Activated CD4-positive, alpha-beta T cell treated with anti-CD3 and anti-CD28 coated beads, Interleukin-2, amount 50 U/mL, for 48 hours (primary cell): ENCODE measurements at regions not wholly inside any gene's neighbourhood (a gene's known extent, or its start where the extent isn't known, plus 50 kb on each side); places are given as distances from the start of the nearest gene placed in this dataset.

ENCODE experiments used
- DNase-seq, 2 experiments: peaks; one replicate each; pipeline ENCODE4 v3.0.0-alpha.2; 2020

DNA sequence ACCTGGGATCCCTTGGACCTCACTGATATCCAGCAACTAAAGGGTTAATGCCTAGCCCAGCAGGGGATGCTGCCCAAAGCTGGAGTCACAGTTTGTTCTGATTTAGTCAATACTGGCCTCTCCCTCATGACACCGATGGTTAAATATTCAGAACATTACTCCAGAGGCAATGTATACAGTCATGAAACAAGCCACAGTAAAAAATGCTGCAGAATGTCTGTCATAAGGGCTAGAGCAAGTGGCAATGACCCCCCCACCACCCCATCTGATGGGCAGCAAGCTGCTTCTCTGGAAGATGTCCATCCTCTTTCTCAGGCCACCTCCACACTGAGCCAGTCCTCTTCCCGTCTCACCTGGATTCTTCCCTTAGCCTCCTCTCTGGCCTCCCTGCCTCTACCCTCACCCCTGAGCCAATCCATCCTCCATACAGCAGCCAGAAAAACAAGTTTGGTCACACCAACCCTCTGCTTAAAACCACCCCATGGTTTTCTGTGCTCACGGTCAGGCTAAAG is 99.0 kb upstream of the KCNG1 start:
- DNase-seq: no peak

DNA sequence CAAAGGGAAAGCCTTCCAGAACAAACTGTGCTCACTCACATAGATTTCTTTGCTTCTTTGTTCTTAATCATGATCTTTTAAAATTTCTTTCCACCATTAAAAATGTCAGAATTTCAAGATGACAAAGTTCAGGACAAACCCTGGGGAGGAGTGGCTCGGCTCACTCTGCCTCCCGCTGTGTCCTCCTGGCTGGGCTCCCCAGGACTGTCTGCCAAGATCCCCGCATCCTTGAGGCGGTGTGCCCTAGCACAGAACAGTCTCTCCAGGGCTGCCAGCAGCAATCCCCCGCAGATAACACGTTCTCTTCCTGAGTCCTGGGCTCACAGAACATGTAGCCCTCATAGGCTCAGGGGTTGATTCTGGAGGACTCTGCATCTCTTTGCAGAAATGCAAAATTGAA is 98.4 kb upstream of the KCNG1 start:
- DNase-seq: no peak

DNA sequence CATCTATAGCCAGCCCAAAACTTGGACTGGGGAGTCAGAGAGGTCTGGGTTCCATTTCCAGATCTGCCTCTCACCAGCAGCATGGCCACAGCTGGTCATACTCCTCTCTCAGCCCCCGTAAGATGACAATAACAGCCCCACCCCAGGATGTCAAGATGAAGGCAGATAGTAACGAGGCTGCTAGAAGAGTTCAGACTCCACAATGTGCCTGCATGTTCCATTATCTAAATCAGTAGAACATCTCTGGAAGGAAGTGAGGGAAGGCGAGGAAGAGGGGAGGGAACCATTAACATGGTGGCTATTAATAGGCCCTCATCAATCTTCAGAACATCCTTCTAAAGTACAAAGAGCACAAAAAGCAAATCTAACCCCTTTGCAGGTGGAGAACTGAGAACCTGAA is 98.0 kb upstream of the KCNG1 start:
- DNase-seq: no peak

DNA sequence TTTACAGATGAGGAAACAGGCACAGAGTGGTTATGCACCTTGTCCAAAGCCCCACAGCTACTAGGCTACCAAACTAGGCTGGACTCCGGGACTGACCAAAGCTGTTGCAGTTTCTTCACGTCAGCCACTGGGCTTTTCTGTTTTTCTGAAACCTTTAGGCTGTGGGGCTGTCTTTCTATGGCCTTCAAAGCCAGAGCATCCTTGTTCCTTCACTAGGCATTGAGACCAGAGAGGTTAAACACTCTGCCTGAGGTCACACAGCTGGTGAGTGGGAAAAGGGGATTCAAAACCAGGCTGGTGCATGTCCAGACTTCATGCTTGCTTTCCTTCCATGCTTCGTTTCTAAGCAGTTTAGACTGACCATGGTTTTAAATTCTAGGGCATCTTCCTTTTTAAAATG is 97.5 kb upstream of the KCNG1 start:
- DNase-seq: no peak

DNA sequence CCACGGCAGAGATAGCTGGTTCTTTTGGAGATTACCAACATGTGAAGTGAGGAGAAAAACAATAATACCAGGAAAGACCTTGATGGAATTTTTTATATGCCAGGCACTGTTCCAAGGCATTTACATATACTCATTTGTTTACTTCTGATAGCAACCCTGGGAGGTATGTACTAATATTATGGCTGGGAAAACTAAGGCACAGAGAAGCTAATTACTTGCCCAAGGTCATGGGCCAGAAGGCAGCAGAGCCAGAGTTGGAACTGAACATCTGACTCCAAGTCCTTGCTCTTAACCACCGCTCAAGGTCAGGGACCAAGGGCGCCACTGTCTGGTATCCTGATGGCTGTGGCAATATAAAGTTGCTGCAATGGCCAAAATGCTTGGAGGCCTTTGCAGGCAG is 97.0 kb upstream of the KCNG1 start:
- no peak for DNase-seq

DNA sequence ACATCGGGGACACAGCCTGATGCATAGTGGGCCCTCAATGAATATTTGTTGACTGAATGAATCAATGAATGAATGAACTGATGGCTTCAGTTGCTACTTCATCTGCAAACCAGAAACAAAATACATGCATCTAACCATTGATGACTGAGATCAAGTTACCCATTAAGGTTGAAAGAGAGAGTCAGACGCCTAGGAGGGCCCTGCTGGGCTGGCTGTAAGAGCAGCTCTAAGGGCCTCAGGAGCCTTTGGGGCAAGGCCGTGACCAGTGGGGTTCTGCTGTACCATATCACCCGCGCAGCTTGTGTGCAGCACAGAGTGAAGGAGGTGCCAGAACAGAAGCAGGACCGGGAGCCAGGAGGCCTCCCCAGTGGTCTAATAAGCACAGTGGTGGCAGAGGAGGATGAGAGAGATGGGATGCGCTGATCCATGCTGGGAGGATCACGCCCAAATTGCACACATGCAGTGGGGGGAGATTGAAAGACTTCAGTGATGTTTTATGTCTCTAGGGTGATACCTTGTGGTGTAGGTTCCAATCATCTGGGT is 96.1 kb upstream of the KCNG1 start:
- no peak for DNase-seq

DNA sequence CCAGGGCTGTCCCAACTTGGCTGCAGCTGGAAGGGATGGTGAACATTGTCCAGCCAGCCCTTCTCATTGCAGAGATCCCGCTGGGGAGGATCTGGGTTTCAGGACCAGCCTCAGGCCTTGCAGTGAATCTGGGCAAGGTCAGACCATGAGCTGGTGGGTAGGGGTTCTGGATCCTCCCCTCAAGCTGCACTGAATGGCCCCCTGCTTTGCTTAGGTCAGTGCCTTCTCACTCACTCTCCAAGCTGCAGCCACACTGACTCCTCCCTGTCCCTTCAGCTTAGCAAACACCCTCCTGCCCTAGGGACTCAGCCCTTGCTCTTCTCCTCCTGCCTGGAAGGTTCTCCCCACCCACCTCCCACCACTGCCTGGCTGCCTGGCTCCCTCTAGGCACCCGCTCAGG is 95.3 kb upstream of the KCNG1 start:
- DNase-seq: no peak

DNA sequence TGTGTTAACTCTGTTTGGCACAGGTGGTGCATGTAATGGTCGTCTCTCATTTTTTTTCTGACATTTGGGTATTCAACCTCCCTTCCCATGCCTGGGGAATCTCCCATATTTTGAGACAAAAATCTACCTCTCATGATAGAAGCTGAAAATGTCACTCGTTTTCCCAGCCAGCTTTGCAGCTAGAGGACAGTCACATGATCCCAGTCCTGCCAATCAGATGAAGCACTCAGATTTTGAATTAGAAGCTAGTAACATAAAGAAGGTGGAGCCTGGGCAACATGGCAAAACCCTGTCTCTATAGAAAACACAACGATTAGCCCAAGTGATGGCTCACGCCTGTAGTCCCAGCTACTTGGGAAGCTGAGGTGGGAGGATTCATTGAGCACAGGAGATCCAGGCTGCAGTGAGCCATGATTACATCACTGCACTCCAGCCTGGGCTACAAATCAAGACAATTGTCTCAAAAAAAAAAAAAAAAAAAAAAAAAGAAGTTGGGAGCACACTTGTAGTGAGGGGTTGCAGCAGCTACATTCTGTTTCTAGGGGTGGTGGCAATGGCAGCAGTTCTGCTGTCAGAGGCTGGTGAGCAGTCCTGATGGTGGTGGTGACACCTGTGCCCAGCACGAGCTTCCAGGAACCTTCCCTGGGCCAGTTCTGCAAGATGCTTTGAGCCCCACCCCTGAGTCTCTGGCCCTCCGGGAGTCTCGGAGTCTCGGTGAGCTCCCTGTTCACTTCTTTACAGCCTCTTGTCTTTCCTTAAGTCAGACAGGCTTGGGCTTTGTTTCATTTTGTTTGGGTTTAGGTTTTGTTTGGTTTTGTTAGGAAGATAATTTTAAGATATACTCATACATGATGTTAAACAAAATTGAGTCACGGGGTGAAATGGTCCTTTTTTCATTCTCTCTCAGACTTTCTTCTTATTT is 94.1 kb upstream of the KCNG1 start:
- no peak for DNase-seq

DNA sequence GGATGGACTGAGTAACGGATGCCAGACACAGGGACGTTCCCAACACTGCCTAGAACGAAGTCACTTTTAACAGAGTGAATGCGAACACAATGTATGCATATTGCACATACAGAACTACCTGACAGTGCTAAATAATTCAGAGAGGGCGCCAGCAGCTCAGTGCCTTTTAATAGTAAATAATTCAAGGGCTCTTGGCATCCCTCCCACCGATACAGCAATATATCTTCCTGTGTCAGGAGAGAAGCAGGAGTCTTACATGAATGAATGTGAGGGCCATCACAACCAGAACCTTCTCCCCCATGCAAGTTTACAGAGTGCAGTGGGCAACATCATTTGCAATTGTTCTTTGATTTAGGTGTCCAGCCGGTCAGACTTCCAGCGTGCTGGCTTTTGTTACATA is 88.4 kb upstream of the KCNG1 start:
- no peak for DNase-seq

DNA sequence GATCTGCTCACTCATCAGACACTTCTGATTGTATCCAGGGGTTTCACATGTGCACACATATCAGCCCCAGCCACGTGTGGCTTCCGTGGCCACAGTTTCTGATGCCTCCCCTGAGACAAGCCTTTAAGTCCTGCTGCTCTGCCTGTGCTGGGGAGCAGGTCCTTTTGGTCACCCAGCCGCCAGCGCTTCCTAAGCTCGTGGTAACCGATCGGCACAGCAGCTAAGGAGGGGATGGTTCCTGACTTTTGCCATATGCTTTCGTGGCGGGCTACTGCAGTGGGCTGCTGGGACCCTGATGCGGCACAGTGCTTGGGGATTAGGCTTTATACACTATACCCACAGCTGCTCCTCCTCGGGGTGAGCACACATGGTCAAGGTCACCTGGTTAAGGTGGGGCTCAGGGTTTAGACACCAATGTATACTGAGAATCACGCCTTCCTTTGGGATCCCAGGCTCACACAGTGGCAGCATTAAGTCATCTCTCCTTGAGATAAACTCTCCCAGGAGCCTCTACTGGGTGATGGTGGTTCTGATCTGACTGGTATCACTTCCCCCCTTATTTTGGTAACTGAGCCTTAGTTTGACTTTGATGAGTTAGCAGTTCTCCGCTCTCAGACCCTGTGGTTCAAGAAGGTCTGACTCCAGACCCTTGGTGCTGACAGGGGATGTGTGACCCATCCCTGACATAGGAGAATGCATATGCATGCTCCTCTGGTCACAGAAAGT is 85.9 kb upstream of the KCNG1 start:
- no peak for DNase-seq

DNA sequence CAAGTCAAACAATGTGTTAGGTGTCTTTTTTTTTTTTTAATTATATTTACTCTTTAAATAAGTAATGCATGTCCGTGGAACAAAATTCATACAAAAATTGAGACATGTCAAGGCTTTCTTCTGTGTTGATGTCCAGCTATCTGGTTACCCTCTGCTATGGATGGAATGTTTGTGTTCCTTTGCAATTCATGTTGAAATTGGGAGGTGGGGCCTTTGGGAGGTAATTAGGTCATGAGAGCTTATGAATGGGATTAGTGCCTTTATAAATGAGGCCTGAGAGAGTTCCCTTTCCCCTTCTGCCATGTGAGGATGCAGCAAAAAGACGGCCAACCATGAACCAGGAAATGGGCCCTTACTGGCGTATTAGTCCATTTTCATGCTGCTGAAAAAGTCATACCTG is 83.1 kb upstream of the KCNG1 start:
- no peak for DNase-seq

DNA sequence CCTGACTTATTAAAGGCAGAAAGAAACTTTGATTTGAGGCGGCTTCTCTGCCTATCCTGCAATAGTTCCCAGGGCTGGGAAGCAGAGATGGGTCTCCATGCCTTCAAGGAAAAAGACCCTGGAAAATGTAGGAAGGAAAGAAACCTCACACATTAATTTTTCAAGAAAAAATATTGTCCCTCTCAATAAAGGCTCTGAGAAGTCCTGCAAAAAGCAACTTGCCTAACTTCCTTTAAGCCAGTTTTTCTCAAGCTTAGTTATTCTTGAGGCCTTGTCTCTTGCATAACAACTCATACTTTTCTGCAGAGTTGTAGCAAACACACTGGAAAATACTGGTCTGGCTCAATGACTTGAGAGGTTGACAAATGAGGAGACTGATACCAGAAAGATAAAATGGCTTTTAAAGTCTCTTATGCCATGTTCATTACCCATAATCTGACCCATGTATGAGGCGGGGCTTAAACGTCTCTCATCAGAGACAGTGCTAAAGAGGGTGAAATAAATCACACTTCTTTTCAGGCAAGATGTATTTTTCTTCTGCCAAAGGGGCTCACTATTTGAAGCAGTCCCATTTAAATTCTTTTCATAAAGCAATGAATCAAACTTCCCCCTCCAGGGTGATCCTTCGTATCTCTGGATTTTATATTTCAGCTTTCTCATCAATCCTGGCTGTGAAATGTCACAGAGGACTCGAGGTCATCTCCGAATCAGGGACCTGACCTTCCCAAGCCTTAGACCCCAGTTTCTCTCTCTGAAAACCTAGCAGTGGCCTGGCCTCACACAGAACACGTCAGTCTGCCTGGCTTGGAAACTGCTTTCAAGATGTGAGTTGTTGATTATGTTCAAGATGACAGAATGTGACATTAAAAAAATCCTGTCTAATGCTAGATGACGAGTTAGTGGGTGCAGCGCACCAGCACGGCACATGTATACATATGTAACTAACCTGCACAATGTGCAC is 82.3 kb upstream of the KCNG1 start:
- DNase-seq: no peak

DNA sequence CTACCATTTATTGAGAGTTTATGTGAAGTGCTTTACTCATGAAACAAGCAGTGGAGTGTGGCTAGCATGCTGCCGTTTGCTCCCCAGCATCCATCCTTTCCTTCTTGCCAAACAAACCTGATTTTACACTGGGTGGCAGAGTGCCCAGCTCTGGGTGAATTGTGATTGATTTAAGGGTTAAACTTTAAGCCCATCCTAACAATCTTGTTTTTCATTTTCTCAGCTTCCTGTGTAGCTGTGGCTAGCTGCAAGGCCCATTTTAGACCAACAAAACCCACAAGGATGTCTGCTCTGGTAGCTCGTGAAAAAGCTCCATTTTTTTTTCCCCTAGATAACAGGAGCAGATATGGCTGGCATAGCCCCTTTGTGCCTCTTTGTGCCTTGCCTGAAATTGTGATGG is 77.7 kb upstream of the KCNG1 start:
- DNase-seq: no peak

DNA sequence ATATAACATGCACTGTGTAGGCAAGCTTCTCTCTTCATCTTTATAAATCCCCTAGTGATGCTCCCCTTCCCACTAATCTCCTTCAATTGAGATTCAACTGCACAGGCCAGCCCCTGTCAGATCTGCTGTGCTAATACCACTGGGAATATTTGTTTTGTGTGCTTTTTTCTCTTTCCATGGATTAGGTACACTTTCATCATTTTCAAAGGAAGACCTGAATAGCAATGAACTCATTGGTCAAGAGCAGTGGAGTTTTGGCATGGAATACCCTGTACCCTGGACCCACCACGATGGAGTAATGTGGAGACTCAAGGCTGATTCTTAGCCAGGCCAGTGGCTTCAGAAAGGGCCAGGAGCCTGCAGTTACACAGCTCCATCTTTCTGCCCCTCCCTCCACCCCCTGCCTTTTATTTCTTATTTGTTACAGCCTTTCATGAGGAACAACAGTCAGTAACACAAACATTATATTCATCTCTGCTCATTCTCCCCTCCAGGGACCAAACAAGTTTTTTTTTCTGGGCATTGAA is 75.4 kb upstream of the KCNG1 start:
- DNase-seq: no peak

DNA sequence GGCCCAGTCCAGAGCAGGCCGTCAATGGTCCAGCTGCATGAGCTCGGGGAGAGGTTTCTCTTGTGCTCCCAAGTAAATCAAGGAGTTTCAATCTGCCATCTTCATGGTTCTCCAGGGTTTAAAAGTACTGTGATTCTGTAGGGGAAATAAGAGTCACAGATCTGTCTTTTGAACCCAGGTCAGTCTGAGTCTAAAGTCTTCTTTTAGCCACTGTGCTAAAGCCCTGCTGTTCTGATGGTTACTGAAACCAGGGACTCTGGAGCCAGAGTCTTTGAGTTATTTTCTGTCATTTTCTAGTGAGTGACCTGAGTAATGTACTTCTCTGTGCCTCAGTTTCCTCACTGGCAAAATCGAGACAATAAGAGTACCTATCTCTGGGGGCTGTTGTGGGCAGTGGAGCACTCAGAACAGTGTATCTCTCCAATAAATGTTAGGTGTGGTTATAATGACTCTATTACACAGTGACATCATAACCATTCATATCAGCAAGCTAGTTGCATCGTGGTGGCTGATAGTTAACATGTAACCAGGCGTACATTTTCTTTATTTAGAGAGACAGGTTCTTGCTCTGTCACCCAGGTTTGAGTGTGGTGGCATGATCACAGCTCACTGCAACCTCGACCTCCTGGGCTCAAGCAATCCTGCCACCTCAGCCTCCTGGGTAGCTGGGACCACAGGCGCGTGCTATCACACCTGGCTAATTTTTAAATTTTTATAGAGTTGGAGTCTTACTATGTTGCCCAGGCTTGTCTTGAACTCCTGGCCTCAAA is 74.6 kb upstream of the KCNG1 start:
- DNase-seq: no peak

DNA sequence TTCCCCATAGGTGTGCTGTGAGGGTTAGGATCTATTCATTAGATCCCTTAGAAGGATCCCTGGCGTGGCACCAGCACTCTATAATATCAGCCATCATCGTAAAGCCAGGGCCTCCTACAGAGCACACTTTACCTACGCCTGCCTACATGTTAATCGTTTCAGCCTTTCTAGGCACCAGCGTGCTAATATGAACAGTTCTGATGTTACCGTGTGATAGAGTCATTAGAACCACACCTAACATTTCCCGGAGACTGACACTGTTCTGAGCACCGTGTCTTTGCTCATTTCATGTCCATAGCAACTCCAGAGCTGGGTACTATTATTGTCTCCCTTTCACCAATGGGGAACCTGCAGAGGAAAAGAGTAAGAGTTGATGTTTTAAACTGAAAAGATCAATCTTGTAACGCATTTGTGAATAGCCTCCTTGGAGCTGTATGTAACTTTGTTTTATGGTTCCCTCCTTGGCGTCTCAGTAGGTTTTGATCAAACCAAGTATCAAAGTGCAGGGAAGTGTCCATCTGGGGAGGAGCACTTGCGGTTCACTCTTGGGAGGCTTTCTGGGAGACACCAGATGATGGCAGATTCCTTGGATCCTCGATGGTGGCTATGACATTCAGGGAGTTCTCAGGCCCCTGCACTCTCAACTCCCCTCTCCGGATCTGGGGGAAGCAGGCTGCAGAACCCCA is 73.8 kb upstream of the KCNG1 start:
- no peak for DNase-seq

DNA sequence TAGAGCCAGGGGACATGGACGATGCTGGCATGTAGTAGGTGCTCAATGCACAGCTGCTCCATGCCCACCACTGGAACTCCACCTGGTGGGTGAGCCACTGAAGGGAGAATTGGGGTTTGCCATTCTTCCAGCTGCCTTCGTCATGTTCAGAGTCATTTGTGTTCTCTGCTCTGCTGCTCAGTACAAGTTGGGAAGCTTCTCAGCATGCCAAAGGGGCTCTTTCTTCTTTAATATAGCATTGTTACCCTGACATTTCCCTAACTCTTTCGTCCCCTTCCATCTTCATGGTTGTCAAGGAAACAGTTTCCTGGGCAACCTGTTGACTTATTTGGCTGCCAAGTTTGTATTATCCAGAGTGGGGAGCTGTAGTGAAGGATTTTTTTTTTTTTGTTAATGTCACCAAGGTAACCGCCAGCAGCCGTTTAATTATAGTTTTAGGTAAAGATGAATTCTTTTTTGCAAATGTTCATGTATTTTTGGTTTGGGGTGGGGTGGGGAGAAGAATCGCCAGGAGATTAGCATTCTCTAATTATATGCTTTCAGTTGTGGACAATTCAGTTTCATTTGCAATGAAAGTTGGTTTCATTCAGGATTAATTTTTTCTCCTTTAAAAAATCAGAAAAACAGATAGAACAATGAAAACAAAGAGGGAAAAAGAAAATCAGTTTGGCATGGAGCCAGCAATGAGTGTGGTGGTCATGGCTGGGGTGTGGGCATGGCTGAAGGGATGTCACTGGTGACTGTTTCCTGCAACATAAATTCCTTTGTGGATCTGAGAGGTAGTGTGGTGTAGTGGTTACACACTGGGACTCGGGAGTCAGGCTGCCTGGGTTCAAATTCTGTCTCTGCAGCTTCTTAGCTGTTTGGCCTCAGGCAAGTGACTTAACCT is 73.0 kb upstream of the KCNG1 start:
- DNase-seq: no peak

DNA sequence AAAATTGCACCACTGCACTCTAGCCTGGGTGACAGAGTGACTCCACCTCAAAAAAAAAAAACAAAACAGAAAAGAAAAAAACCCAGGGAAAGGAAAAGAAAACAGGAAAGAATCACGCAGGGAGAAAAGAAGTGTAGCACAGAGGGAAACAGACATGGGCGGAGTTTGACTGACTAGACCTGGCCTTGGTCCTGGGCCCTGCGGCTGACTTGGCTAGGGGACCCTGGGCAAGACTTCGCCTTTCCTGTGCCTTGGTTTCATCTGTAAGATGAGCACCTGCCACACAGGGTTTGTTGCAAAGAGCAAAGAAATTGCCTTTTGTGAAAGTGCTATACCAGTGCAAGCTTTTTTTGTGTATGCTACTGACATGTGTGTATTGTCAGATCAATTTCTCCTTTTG is 71.3 kb upstream of the KCNG1 start:
- no peak for DNase-seq

DNA sequence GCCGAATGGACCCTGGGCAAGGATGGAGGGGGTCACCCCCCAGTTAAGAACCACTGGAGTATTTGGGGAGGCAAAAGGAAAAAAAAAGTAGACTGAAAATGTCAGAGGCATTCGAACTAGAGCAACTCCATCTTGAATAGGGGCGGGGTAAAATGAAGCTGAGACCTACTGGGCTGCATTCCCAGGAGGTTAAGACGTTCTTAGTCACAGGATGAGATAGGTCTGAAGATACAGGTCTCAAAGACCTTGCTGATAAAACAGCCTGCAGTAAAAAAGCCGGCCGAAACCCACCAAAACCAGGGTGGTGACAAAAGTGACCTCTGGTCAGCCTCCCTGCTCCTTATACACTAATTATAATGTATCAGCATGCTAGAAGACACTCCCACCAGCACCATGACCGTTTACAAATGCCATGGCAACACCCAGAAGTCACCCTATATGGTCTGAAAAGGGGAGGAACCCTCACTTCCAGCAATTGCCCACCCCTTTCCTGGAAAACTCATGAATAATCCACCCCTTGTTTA is 70.4 kb upstream of the KCNG1 start:
- DNase-seq: no peak

DNA sequence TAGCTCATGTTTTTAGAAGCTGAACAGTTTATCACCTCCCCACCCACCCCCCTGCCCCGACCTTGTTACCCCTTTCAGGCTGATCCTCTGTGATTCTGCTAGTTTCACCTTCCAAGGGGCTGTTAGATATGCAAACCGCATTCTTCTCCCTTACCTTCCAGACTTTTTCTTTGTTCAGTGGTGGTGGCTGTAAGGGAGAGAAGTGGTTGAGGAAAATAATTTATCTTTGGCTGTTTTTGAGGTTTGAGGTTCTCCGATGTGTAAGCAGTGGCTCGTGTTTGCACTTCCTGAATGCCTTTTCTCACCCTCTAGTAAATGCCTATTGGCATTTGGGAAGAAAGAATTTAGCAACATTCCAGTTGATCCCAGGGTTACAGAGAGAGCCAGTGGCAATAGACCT is 69.4 kb upstream of the KCNG1 start:
- no peak for DNase-seq
